ENCODE measurements at regions not wholly inside any gene's neighbourhood (a gene's known extent, or its start where the extent isn't known, plus 50 kb on each side); places are given as distances from the start of the nearest gene placed in this dataset.

GRCh38 chr2:128769457-128770142 is 450.9 kb upstream of the HS6ST1 start:
- Histone ChIP-seq H4K20me1 (ENCODE audit: insufficient read depth) (no peaks in the 10 kb centered on the region), H3K27me3 (ENCODE audit: insufficient read depth, low read depth) (no peaks in the 10 kb centered on the region), H3K79me2 (ENCODE audit: insufficient read depth, low read depth) (no peaks in the 10 kb centered on the region), H3K4me1 (ENCODE audit: low read depth, poor library complexity, severe bottlenecking) (no peaks in the 10 kb centered on the region), H3K4me3 (IDR thresholded peaks at IDR 0.05; ENCODE audit: insufficient read depth, low read depth, low read length) (no peak overlapping the region), H3K27ac (no peak overlapping the region), H3K9ac (no peak overlapping the region), H3K36me3 (ENCODE audit: insufficient read depth) (no peaks in the 10 kb centered on the region), H3K4me2 (no peak overlapping the region), H2AFZ (ENCODE audit: low read depth) (no peak overlapping the region)
- TF ChIP-seq CTCF (conservative IDR thresholded peaks at IDR 0.05; ENCODE audit: low read depth, low read length) = no peak

GRCh38 chr2:128770143-128771085 is 451.7 kb upstream of the HS6ST1 start:
- H4K20me1 ChIP-seq (ENCODE audit: insufficient read depth) = no peaks in the 10 kb centered on the region
- H3K4me2 ChIP-seq = no peak overlapping the region
- H3K4me1 ChIP-seq (ENCODE audit: low read depth, poor library complexity, severe bottlenecking) = no peaks in the 10 kb centered on the region
- no peak overlapping the region for H3K4me3 ChIP-seq (IDR thresholded peaks at IDR 0.05; ENCODE audit: insufficient read depth, low read depth, low read length)
- no peak overlapping the region for H2AFZ ChIP-seq (ENCODE audit: low read depth)
- H3K27ac ChIP-seq = no peak overlapping the region
- H3K36me3 ChIP-seq (ENCODE audit: insufficient read depth) = no peaks in the 10 kb centered on the region
- H3K79me2 ChIP-seq (ENCODE audit: insufficient read depth, low read depth) = no peaks in the 10 kb centered on the region
- H3K9ac ChIP-seq = no peak overlapping the region
- no peak for TF ChIP-seq CTCF (conservative IDR thresholded peaks at IDR 0.05; ENCODE audit: low read depth, low read length)
- H3K27me3 ChIP-seq (ENCODE audit: insufficient read depth, low read depth) = no peaks in the 10 kb centered on the region

GRCh38 chr2:128771401-128771800 is 452.7 kb upstream of the HS6ST1 start:
- no peak overlapping the region for H3K4me2 ChIP-seq
- no peaks in the 10 kb centered on the region for H3K36me3 ChIP-seq (ENCODE audit: insufficient read depth)
- H3K4me1 ChIP-seq (ENCODE audit: low read depth, poor library complexity, severe bottlenecking) = no peaks in the 10 kb centered on the region
- no peaks in the 10 kb centered on the region for H4K20me1 ChIP-seq (ENCODE audit: insufficient read depth)
- no peaks in the 10 kb centered on the region for H3K79me2 ChIP-seq (ENCODE audit: insufficient read depth, low read depth)
- no peaks in the 10 kb centered on the region for H3K27me3 ChIP-seq (ENCODE audit: insufficient read depth, low read depth)
- no peak overlapping the region for H3K9ac ChIP-seq
- no peak overlapping the region for H3K4me3 ChIP-seq (IDR thresholded peaks at IDR 0.05; ENCODE audit: insufficient read depth, low read depth, low read length)
- H2AFZ ChIP-seq (ENCODE audit: low read depth) = no peak overlapping the region
- H3K27ac ChIP-seq = no peak overlapping the region
- TF ChIP-seq CTCF (conservative IDR thresholded peaks at IDR 0.05; ENCODE audit: low read depth, low read length) = no peak

GRCh38 chr2:128772671-128773070 is 454.0 kb upstream of the HS6ST1 start:
- no peaks in the 10 kb centered on the region for H4K20me1 ChIP-seq (ENCODE audit: insufficient read depth)
- no peaks in the 10 kb centered on the region for H3K27me3 ChIP-seq (ENCODE audit: insufficient read depth, low read depth)
- H3K4me2 ChIP-seq = no peak overlapping the region
- no peaks in the 10 kb centered on the region for H3K79me2 ChIP-seq (ENCODE audit: insufficient read depth, low read depth)
- H3K4me3 ChIP-seq (IDR thresholded peaks at IDR 0.05; ENCODE audit: insufficient read depth, low read depth, low read length) = no peak overlapping the region
- H2AFZ ChIP-seq (ENCODE audit: low read depth) = no peak overlapping the region
- no peak overlapping the region for H3K27ac ChIP-seq
- H3K9ac ChIP-seq = no peak overlapping the region
- TF ChIP-seq CTCF (conservative IDR thresholded peaks at IDR 0.05; ENCODE audit: low read depth, low read length) = no peak
- H3K4me1 ChIP-seq (ENCODE audit: low read depth, poor library complexity, severe bottlenecking) = no peaks in the 10 kb centered on the region
- no peaks in the 10 kb centered on the region for H3K36me3 ChIP-seq (ENCODE audit: insufficient read depth)

Data from KMS-11 (cell line).